Adrenal gland (tissue), 9 donors: ENCODE measurements at regions not wholly inside any gene's neighbourhood (a gene's known extent, or its start where the extent isn't known, plus 50 kb on each side); places are given as distances from the start of the nearest gene placed in this dataset.

Experiments used
- DNase-seq, 7 donors: peaks; one replicate each; pipeline ENCODE4 v3.0.0-alpha.2; 2019 to 2020
- H3K27ac ChIP-seq, 5 donors: fragments of 200-600 bp; sonication (generic) in 4 of 5; 1 replicate in 3 of 5; 2 replicates in 2 of 5; pipeline versions ENCODE4 v1.5.1 to v1.8.0; 2016 to 2020; ENCODE audit warnings: mild to moderate bottlenecking in 1 of 5
- H3K27me3 ChIP-seq: fragments of 200-600 bp; 2 replicates; pipeline ENCODE4 v1.8.0; 2021
- H3K36me3 ChIP-seq, 2 donors: fragments of 200-600 bp; replicated peaks in 1 of 2; 1 replicate in 1 of 2; 2 replicates in 1 of 2; pipeline versions ENCODE4 v1.5.1 to v1.8.0; 2018 to 2022
- H3K4me1 ChIP-seq, 2 donors: fragments of 200-600 bp; replicated peaks in 1 of 2; 1 replicate in 1 of 2; 2 replicates in 1 of 2; pipeline versions ENCODE4 v1.5.1 to v1.8.0; 2018 to 2021
- H3K4me3 ChIP-seq, 4 donors: fragments of 200-600 bp; sonication (generic) in 3 of 4; one replicate each; pipeline ENCODE4 v1.5.1; 2016 to 2018
- H3K9me3 ChIP-seq, 3 donors: fragments of 200-600 bp; sonication (generic) in 1 of 3; replicated peaks in 1 of 3; 1 replicate in 2 of 3; 2 replicates in 1 of 3; pipeline versions ENCODE4 v1.5.1 to v1.8.0; 2016 to 2021
- POLR2A ChIP-seq, 2 donors: fragments of 450-650 bp; IDR thresholded peaks; one replicate each; pipeline ENCODE4 v1.6.1; 2017; ENCODE audit warnings: antibody characterized with exemption in 2 of 2, mild to moderate bottlenecking in 2 of 2, moderate library complexity in 1 of 2
- WGBS, 4 donors: extraction: QIAGEN DNeasy Blood & Tissue Kit in 2 of 4; methylation state at CpG; one replicate each; pipeline versions ENCODE4 v1.1.5 to v1.1.7; 2013 to 2017; 5-methylcytosine and 5-hydroxymethylcytosine counted together
- intact Hi-C, 2 donors: fragments of 100-400 bp; cut with DNase I; formaldehyde crosslinking; loops; one replicate each; pipeline versions ENCODE4 v1.14.1 to v1.15.0; 2022 to 2023
- TF ChIP-seq, protein P1 (sequence below), 6 experiments: fragments of 450-650 bp in 4 of 6; fragments of 200-600 bp in 2 of 6; sonication (generic) in 1 of 6; IDR thresholded peaks; 1 replicate in 5 of 6; 2 replicates in 1 of 6; pipeline versions ENCODE4 v1.5.1 to v1.8.0; 2016 to 2021; ENCODE audit warnings: antibody characterized with exemption in 6 of 6, mild to moderate bottlenecking in 2 of 6, moderate library complexity in 1 of 6
- donor health status: healthy with polysubstance abuse.
- donor health status: Bipolar disorder and iron deficiency.
- donor health status: DM: yes; HTN: yes; CAD: no.
- donor health status: DM: no; HTN: no; CAD: no.
- donor health status: DM: no; HTN: no; CAD: no.

DNA sequence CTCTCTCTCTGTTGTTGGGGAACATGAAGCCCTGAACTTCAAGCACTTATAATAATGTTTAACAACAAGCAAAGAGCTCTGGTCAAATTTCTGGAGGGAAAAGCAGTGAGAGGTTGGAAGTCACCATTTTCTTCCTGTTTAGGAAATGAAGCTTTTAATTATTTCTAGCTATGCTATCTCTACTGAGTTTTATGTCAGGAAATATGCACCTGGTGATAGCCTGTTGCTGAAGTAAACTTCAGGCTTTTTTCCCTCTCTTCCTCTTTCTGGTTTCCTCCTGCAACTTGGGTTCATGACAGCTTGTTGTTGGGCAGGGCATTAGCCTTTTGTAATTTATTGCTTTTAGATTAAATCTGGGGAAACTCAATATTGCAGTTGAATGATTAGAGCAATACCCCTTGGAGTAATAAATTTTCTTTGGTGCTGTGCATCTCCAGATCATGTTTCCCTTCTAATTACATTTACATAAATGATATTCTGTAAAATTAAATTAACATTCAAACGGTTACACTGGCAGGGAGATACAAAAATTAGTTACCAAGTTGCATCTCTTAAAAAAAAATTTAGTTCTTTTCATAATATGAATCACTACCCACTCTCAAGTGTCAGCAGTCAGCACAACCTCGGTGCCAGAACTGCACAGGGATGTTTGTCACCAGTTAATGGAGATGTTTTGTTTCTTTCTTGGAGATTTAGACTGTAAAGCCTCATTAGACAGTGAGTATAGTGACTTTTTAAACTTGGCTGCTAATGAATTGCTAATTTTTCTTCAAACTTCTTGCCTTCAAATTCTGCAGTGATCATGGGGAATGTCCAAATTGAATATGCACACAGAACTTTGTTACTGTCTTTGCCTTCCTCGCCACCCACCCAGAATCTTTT, 466.6 kb upstream of the ETAA1 start:
- 35 to 43% (median 42%) methylated on average over 3 of the region's 3 CpGs for WGBS, 4 donors

DNA sequence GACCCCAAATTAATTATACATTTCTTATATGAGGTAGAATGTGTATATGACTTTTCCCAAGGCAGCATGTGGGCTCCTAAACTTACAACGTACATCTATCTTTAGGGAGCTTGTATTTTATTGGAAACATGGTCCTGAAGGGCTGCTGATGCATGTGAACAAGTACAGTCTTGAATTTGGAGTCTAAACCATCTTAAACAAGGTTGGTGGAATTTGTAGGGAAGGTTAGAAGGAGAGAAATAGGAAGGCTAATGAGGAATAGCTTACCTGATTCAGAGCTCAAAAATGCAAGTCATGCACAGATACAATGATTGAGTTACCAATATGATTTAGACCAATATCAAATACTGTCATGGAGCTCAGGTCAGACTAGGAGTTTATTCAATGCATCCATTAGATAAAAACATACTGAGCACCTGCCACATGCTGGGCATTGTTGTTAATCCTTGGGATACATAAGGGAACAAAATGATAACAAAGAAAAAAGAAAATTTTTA, 458.6 kb upstream of the ETAA1 start:
- intact Hi-C loops = no loop called here
- no peak overlapping the region for H3K4me3 ChIP-seq
- DNase-seq = no peak
- no peaks in the 10 kb centered on the region for H3K4me1 ChIP-seq
- no peaks in the 10 kb centered on the region for H3K27me3 ChIP-seq
- 90 to 100% (median 95%) methylated on average over 1 of the region's 1 CpG for WGBS, 4 donors
- no peaks in the 10 kb centered on the region for H3K36me3 ChIP-seq
- no peak for TF ChIP-seq POLR2A (IDR thresholded peaks at IDR 0.05)
- TF ChIP-seq, protein P1, sequence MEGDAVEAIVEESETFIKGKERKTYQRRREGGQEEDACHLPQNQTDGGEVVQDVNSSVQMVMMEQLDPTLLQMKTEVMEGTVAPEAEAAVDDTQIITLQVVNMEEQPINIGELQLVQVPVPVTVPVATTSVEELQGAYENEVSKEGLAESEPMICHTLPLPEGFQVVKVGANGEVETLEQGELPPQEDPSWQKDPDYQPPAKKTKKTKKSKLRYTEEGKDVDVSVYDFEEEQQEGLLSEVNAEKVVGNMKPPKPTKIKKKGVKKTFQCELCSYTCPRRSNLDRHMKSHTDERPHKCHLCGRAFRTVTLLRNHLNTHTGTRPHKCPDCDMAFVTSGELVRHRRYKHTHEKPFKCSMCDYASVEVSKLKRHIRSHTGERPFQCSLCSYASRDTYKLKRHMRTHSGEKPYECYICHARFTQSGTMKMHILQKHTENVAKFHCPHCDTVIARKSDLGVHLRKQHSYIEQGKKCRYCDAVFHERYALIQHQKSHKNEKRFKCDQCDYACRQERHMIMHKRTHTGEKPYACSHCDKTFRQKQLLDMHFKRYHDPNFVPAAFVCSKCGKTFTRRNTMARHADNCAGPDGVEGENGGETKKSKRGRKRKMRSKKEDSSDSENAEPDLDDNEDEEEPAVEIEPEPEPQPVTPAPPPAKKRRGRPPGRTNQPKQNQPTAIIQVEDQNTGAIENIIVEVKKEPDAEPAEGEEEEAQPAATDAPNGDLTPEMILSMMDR (IDR thresholded peaks at IDR 0.05) = no peak
- H3K27ac ChIP-seq = no peak overlapping the region
- H3K9me3 ChIP-seq = no peaks in the 10 kb centered on the region

More for the DNA sequence above, 466.6 kb upstream of the ETAA1 start:
- Histone ChIP-seq H3K27me3 (no peaks in the 10 kb centered on the region), H3K9me3 (no peaks in the 10 kb centered on the region), H3K4me1 (peaks cover 20 to 35% of the 10 kb centered on the region in 2 donors), H3K36me3 (no peaks in the 10 kb centered on the region), H3K27ac (peak overlapping the region in 4 of 5 donors; percentile 43 to 79 (median 60)), H3K4me3 (no peak overlapping the region)
- intact Hi-C loops = no loop called here
- peak in 6 of 7 donors; percentile 22 to 63 (median 46) for DNase-seq
- TF ChIP-seq, protein P1 (IDR thresholded peaks at IDR 0.05) = peak in 2 of 6 experiments; percentile 4 to 27
- peak in 1 of 2 donors; percentile 2 for TF ChIP-seq POLR2A (IDR thresholded peaks at IDR 0.05)

DNA sequence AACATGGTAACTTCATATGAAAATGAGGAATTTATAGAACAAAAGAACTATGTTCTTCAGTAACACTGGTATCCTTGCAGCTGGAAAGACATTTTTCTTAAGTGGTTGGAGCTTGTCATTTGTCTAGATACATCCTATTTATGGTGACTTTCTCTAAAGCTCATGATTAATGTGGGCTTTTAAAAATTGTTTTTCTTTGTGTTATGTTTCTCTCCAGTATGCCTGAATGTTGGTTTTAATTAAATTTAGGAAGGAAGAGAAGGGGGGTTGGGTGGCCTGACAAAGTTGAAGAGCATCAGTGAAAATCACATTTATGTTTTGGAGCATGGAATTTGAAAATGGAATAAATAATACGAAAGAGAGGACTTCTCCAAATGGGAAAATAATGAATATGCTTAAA, 457.1 kb upstream of the ETAA1 start:
- Histone ChIP-seq H3K36me3 (no peaks in the 10 kb centered on the region), H3K4me1 (no peaks in the 10 kb centered on the region), H3K27me3 (no peaks in the 10 kb centered on the region), H3K27ac (no peak overlapping the region), H3K4me3 (no peak overlapping the region), H3K9me3 (no peaks in the 10 kb centered on the region)
- no peak for TF ChIP-seq POLR2A (IDR thresholded peaks at IDR 0.05)
- TF ChIP-seq, protein P1 (IDR thresholded peaks at IDR 0.05) = no peak
- no peak for DNase-seq
- WGBS, 4 donors = 71 to 80% (median 76%) methylated on average over 1 of the region's 1 CpG
- intact Hi-C loops = no loop called here

DNA sequence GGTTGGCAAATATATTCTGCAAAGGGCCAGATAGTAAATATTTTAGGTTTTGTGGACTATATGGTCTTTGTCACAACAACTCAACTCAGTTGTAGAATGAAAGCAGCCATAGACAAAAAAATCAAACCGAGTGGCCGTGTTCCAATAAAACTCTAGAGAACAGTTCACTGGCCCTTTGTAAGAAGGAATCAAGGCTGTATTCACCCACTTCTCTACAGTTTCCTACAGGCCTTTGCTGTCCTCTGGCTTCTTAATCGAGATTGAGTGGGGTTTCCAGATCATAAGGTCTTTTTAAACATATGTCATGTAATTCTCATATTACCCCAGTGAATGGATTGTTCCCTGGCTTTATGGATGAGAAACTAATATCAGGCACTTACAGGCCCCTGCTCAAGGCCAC, 448.9 kb upstream of the ETAA1 start:
- Histone ChIP-seq H3K27me3 (no peaks in the 10 kb centered on the region), H3K27ac (no peak overlapping the region), H3K4me1 (no peaks in the 10 kb centered on the region), H3K36me3 (no peaks in the 10 kb centered on the region), H3K9me3 (no peaks in the 10 kb centered on the region), H3K4me3 (no peak overlapping the region)
- TF ChIP-seq, protein P1 (IDR thresholded peaks at IDR 0.05) = no peak
- no peak for TF ChIP-seq POLR2A (IDR thresholded peaks at IDR 0.05)
- intact Hi-C loops = no loop called here
- WGBS, 4 donors = 81 to 89% (median 86%) methylated on average over 3 of the region's 3 CpGs
- DNase-seq = no peak
